Pons (tissue), 1 donor: ENCODE measurements at regions not wholly inside any gene's neighbourhood (a gene's known extent, or its start where the extent isn't known, plus 50 kb on each side); places are given as distances from the start of the nearest gene placed in this dataset.

Source experiments
- DNase-seq: peaks from one replicate; pipeline ENCODE4 v3.0.0-alpha.2; 2016; ENCODE audit warnings: low spot score

GRCh38 chr1:187443939-187444338, 615.2 kb downstream of the PLA2G4A start:
- no peak for DNase-seq

GRCh38 chr1:187445066-187445465, 616.3 kb downstream of the PLA2G4A start:
- DNase-seq = no peak

GRCh38 chr1:187451238-187451637, 622.5 kb downstream of the PLA2G4A start:
- DNase-seq = no peak

DNA sequence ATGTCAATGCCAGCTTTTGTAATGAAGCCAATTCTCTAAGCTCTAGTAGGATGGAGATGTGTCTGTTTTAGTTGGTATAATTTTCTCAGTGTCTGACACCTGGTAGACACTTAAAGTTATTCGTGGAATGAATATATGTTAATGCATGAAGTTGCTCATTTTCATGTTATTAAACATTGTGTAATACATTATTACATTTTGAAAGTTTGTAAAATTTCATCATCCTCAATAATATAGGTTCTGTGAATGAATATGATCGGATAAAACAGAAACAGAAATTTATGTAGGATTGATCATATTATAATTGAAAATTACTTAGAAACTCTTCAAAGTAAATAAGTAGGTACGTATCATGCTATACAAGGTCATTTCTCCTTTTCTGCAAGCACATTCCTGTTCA, 625.3 kb downstream of the PLA2G4A start:
- no peak for DNase-seq

DNA sequence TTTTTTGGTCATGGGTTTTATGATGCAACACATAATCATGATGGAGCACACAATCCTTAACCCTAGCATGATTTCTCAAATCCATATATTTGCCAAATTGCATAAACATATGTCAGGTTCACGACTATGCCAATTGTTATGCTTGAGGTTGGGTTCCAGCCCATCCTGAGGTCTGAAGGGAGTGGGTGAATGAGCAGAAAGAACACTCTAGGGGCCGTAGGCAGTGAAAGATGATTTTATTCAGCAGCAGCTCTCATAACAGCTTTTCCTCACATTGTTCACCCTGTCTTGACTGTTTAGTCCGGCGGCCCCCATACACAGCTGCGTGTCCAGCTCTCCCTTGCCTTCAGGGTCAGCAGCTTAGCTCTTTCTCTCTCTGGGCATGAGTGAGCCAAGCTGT, 627.7 kb downstream of the PLA2G4A start:
- no peak for DNase-seq

- DNase-seq = no peak
These were observed 631.3 kb downstream of the PLA2G4A start for GRCh38 chr1:187460093-187460492.

DNA sequence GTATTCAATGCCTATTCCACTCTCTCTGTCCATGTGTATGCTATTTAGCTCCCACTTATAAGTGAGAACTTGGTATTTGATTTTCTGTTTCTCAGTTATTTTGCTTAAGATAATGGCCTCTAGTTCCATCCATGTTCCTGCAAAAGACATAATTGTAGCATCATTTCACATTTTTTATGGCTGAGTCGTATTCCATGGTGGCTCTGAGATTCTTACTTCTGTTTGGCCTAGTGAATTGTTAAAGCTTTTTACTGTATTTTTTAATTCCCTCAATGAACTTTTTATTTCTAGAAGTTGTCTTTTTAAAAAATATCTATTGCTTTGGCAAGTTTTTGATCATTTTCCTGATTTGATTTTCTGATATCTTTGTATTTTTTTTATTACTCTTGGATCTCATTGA, 635.6 kb downstream of the PLA2G4A start:
- DNase-seq = no peak

DNA sequence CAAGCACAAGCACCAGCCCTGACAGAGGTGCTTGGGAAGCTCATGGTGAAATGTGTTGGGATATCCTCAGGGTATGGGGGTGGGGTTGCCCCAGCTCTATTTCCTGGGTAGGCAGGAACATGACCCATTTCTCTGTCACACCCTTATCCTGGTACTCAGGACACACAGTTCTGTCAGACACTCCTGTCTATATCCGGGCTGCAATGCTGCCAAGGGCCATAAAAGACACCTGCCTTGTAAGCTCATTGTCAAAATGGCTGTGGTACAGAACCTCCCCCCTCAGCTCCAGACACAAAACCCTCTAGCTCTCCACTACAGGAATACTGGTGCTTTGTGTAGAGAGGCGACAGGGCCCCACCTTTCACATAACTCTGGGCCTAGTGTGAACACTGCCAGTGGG, 636.7 kb downstream of the PLA2G4A start:
- no peak for DNase-seq

GRCh38 chr1:187469836-187470235, 641.1 kb downstream of the PLA2G4A start:
- no peak for DNase-seq

DNA sequence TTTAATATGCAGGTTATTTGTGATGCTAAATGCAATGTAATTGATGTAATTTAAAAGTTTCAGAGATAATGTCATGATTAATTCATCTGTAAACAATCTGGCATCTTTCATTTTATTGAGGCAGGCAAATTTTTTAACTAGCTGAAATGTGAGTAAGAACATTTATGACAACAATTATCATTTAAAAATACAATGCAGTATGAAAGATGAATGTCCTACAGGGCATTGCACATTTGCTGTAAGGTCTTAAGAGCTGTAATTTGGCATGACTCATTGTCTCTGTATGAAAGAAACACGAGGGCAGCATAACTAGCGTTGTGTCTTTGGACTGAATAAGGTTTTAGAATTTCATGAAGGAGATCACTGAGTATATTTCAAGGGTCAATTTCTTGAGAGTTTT, 642.8 kb downstream of the PLA2G4A start:
- DNase-seq = no peak

GRCh38 chr1:187474336-187474735, 645.6 kb downstream of the PLA2G4A start:
- no peak for DNase-seq

DNA sequence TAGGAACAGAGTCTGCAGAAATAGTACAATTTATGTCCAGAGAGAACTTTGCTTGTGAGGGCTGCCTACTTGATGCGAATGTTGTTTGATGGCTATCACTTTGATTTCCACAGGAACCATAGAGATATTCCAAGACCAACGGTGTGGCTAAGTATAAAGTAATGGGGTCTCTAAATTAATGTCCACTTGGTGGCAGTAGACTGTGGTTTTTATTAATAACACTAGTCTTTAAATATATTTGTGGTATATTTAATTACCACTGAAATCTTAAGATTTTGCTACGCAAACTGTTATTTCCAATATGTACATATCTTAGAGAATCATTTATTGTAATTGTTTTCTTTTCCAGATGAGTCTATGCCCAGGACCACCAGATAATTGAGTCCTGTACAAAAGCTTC, 647.9 kb downstream of the PLA2G4A start:
- no peak for DNase-seq

GRCh38 chr1:187477103-187477502, 648.4 kb downstream of the PLA2G4A start:
- no peak for DNase-seq

GRCh38 chr1:187477535-187477934, 648.8 kb downstream of the PLA2G4A start:
- no peak for DNase-seq

GRCh38 chr1:187481581-187482148, 652.9 kb downstream of the PLA2G4A start:
- peak; percentile 48 for DNase-seq

- no peak for DNase-seq
These were observed 661.5 kb downstream of the PLA2G4A start for GRCh38 chr1:187490266-187490665.

DNA sequence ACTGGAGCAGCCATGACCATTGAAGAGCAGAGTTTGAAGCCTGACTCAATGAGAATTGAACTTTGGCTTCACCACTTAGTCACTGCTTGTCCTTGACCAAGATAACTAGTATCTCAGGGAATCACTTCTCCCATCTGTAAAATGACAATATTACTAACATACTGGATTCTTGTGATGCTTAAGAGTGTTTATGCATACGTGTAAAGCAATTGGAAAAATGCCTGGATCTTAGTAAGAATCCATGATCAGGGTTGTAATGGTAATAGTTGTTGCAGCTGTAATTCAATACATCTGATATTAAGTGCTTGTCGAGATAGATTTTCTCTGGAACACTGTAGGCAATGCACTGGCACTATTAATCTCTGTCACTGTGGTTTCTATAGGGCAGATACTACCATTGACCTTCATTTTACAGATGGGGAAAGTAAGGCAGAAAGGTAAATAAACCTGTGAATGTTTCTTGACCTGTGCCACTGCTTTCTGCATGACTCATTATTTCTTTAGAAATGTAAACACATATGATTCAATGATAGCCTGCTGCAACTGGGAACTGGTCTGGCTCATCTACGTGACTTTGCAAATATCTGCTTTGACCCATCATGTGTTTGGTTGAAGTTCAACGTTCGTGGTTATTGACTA, 662.5 kb downstream of the PLA2G4A start:
- DNase-seq = no peak

DNA sequence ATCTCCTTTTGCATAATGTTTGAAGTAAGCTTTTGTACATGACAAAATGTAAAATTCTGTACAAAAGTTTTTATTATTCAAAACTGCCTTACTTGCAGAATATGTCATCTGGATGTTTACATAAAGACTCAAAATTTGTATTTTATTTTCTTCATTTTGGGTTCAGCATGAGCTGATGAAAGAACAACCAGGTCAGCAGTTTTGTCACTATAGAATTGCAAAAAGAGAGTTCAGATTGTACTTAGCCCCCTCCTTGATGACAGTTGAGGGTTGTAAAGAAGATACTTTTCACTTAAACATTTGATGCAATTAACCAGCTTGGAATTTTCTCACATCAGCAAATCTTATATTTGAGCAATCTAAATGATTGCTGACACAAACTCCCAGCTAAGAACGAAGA, 669.3 kb downstream of the PLA2G4A start:
- DNase-seq = no peak

DNA sequence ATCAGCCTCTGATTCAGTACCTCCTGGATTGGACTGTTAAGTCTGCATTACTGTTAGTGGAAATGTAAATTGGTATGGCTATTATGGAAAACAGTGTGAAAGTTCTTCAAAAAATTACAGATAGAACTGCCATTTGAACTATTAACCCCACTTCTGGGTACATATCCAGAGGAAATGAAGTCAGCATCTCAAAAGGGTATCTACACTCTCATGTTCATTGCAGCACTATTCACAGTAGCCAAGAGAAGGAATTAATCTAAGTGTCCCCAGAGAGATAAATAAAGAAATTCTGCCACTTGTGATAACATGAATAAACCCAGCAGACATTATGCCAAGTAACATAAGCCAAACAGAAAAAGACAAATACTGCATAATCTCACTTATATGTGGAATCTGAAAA, 676.0 kb downstream of the PLA2G4A start:
- no peak for DNase-seq

DNA sequence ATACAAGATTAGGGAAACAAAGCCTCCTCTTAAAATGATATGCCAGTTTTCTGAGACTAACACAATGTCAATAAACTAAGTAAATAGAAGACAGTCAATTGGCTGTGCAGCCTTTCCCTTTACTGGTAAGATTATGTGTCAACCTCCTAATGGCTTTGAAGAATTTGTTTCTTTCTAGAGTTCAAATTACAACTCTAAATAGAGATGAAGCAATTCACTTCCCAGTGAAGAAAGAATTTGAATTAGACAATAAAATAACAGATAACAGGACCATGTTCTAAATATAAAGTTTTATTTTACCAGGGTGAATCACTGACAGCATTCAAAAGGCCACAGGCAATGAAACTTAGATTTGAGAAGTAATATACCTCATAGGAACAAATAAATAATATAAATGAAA, 680.3 kb downstream of the PLA2G4A start:
- no peak for DNase-seq

DNA sequence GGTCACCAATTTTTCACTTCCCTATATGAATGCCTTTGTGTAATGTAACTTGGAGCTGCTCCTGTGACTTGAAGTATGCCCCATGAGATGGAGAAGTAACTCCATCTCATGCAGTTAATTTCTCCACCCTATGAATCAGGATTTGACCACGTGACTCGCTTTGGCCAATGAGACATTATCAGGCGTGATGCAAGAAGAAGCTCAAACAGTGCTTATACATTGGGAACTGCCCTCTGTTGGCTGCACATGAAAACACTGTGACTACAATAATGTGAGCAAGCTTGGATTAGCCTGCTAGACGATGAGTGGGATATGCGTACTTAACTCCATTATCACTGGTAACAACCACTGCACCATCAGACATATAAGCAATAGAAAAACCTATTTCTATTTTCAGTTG, 684.4 kb downstream of the PLA2G4A start:
- DNase-seq = no peak

DNA sequence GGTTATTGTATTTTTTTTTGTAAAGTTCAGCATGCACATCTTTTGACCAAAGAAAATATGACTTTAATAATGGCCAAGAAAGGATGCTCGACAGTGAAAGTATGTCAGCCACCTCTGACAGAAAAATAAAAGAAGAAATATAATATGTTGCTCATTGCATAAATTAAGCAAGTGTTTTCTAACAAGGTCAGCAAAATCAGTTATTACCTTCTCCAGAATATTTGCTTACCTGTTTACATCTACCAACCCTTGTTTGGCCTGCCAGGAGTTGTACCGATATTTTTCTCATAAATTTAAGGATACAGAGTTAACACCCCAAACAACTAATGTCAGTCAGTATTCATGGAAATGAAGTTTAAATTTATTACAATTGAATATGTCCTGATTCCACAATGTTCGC, 685.4 kb downstream of the PLA2G4A start:
- DNase-seq = no peak

DNA sequence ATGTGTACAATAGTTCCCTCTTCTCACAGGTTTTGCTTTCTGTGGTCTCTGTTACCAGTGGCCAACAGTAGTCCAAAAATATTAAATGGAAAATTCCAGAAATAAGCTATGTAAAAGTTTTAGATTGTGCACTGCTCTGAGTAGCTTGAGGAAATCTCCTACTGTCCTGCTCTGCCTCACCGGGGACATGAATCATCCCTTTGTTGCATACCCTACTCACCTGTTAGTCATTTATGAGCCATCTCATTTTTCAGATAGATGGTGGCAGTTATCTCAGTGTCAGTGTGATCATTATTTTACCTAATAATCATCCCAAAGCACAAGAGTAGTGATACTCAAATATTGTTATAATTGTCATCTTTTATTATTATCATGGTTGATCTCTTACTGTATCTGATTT, 688.1 kb downstream of the PLA2G4A start:
- DNase-seq = no peak

GRCh38 chr1:187517546-187517945, 688.8 kb downstream of the PLA2G4A start:
- no peak for DNase-seq
